ENCODE measurements at regions not wholly inside any gene's neighbourhood (a gene's known extent, or its start where the extent isn't known, plus 50 kb on each side); places are given as distances from the start of the nearest gene placed in this dataset.

GRCh38 chr17:54435966-54436365, 464.7 kb upstream of the TOM1L1 start:
- no peak for TF ChIP-seq POLR2A (IDR thresholded peaks at IDR 0.05)
- TF ChIP-seq CTCF (IDR thresholded peaks at IDR 0.05) = no peak
- no peak for TF ChIP-seq EP300 (IDR thresholded peaks at IDR 0.05)
- TF ChIP-seq POLR2AphosphoS5 (IDR thresholded peaks at IDR 0.05) = no peak
